B cell (primary cell): ENCODE measurements at regions not wholly inside any gene's neighbourhood (a gene's known extent, or its start where the extent isn't known, plus 50 kb on each side); places are given as distances from the start of the nearest gene placed in this dataset.
"Not testable (repeated sequence)": the region's sequence is repeated elsewhere in the genome, so short reads cannot be mapped to it uniquely, and the experiment has no call there.

ENCODE experiments used
- EZH2 ChIP-seq: IDR thresholded peaks from 2 replicates; pipeline ENCODE4 v1.6.1; 2012; ENCODE audit warnings: borderline replicate concordance, low read depth, mild to moderate bottlenecking, moderate library complexity, low read length; ENCODE audit not compliant: insufficient read depth, poor library complexity, severe bottlenecking
- TF ChIP-seq, protein P1 (sequence below): fragments of 200-600 bp; IDR thresholded peaks from one replicate; pipeline ENCODE4 v1.8.0; 2022; ENCODE audit warnings: antibody characterized with exemption, mild to moderate bottlenecking

DNA sequence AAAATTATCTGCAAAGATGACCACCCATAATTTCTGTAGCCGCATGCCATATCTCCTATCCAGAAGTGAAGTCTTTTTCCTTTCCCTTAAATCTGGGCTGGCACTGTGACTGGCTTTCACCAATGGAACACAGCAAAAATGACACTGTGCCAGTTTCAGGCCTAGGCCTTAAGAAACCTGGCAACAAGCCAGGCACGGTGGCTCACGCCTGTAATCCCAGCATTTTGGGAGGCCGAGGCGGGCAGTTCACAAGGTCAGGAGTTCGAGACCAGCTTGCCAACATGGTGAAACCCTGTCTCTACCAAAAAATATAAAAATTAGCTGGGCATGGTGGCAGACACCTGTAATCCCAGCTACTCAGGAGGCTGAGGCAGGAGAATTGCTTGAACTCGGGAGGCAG lies 120.3 kb downstream of the EFHB start:
- TF ChIP-seq, protein P1, sequence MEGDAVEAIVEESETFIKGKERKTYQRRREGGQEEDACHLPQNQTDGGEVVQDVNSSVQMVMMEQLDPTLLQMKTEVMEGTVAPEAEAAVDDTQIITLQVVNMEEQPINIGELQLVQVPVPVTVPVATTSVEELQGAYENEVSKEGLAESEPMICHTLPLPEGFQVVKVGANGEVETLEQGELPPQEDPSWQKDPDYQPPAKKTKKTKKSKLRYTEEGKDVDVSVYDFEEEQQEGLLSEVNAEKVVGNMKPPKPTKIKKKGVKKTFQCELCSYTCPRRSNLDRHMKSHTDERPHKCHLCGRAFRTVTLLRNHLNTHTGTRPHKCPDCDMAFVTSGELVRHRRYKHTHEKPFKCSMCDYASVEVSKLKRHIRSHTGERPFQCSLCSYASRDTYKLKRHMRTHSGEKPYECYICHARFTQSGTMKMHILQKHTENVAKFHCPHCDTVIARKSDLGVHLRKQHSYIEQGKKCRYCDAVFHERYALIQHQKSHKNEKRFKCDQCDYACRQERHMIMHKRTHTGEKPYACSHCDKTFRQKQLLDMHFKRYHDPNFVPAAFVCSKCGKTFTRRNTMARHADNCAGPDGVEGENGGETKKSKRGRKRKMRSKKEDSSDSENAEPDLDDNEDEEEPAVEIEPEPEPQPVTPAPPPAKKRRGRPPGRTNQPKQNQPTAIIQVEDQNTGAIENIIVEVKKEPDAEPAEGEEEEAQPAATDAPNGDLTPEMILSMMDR: not testable (repeated sequence)
- not testable (repeated sequence) for TF ChIP-seq EZH2
